Stimulated activated CD8-positive, alpha-beta memory T cell treated with anti-CD3 and anti-CD28 coated beads, Interleukin-12 subunit alpha, Interleukin-12 subunit beta, amount 100 ng/mL, for 24 hours (primary cell): ENCODE measurements at regions not wholly inside any gene's neighbourhood (a gene's known extent, or its start where the extent isn't known, plus 50 kb on each side); places are given as distances from the start of the nearest gene placed in this dataset.
"Not testable (repeated sequence)": the region's sequence is repeated elsewhere in the genome, so short reads cannot be mapped to it uniquely, and the experiment has no call there.

Source experiments
- DNase-seq: peaks from one replicate; pipeline ENCODE4 v3.0.0-alpha.2; 2020; ENCODE audit errors: extremely low read depth

GRCh38 chr11:134665571-134666270 lies 253.7 kb upstream of the B3GAT1 start:
- DNase-seq = no peak

- no peak for DNase-seq
Measured at GRCh38 chr11:134665188-134665535, 253.1 kb upstream of the B3GAT1 start.

- no peak for DNase-seq
Measured at GRCh38 chr11:134664447-134665187, 252.6 kb upstream of the B3GAT1 start.

- no peak for DNase-seq
Measured at GRCh38 chr11:134663506-134664313, 251.7 kb upstream of the B3GAT1 start.

- no peak for DNase-seq
Measured at GRCh38 chr11:134662629-134663360, 250.8 kb upstream of the B3GAT1 start.

- DNase-seq = no peak
Measured at GRCh38 chr11:134661660-134662059, 249.6 kb upstream of the B3GAT1 start.

- DNase-seq = no peak
Measured at GRCh38 chr11:134660416-134660815, 248.4 kb upstream of the B3GAT1 start.

GRCh38 chr11:134659882-134660281 lies 247.8 kb upstream of the B3GAT1 start:
- no peak for DNase-seq

GRCh38 chr11:134658481-134659225 lies 246.6 kb upstream of the B3GAT1 start:
- DNase-seq = no peak

- DNase-seq = no peak
Measured at GRCh38 chr11:134657631-134658030, 245.6 kb upstream of the B3GAT1 start.

- no peak for DNase-seq
Measured at GRCh38 chr11:134656861-134657540, 245.0 kb upstream of the B3GAT1 start.

- not testable (repeated sequence) for DNase-seq
Measured at GRCh38 chr11:134656086-134656840, 244.2 kb upstream of the B3GAT1 start.

GRCh38 chr11:134655189-134655989 lies 243.3 kb upstream of the B3GAT1 start:
- no peak for DNase-seq

- no peak for DNase-seq
Measured at GRCh38 chr11:134654161-134654915, 242.3 kb upstream of the B3GAT1 start.

GRCh38 chr11:134652586-134653255 lies 240.7 kb upstream of the B3GAT1 start:
- no peak for DNase-seq

- DNase-seq = no peak
Measured at GRCh38 chr11:134647066-134647743, 235.2 kb upstream of the B3GAT1 start.

GRCh38 chr11:134646561-134646960 lies 234.5 kb upstream of the B3GAT1 start:
- no peak for DNase-seq
